ENCODE measurements at regions not wholly inside any gene's neighbourhood (a gene's known extent, or its start where the extent isn't known, plus 50 kb on each side); places are given as distances from the start of the nearest gene placed in this dataset.

- Histone ChIP-seq H3K4me3 (ENCODE audit: insufficient read depth, low read depth, low read length, poor library complexity, severe bottlenecking) (no peak overlapping the region), H3K4me1 (ENCODE audit: control insufficient read depth, insufficient read depth, low read length, poor library complexity, severe bottlenecking) (no peaks in the 10 kb centered on the region), H3K9me3 (ENCODE audit: control insufficient read depth, low read length) (no peaks in the 10 kb centered on the region), H3K27me3 (replicated peaks; ENCODE audit: control insufficient read depth, insufficient read depth, low read length, poor library complexity, severe bottlenecking) (no peaks in the 10 kb centered on the region), H3K36me3 (ENCODE audit: control insufficient read depth, insufficient read depth, low read length) (no peaks in the 10 kb centered on the region), H3K27ac (ENCODE audit: insufficient read depth, low read length, poor library complexity, severe bottlenecking) (no peak overlapping the region)
- no peak for DNase-seq
Observed at GRCh38 chr10:21030091-21030490, 133.0 kb upstream of the NEBL start.

GRCh38 chr10:21022821-21023220 lies 125.7 kb upstream of the NEBL start:
- Histone ChIP-seq H3K4me3 (ENCODE audit: insufficient read depth, low read depth, low read length, poor library complexity, severe bottlenecking) (no peak overlapping the region), H3K36me3 (ENCODE audit: control insufficient read depth, insufficient read depth, low read length) (no peaks in the 10 kb centered on the region), H3K27me3 (replicated peaks; ENCODE audit: control insufficient read depth, insufficient read depth, low read length, poor library complexity, severe bottlenecking) (no peaks in the 10 kb centered on the region), H3K4me1 (ENCODE audit: control insufficient read depth, insufficient read depth, low read length, poor library complexity, severe bottlenecking) (no peaks in the 10 kb centered on the region), H3K9me3 (ENCODE audit: control insufficient read depth, low read length) (no peaks in the 10 kb centered on the region), H3K27ac (ENCODE audit: insufficient read depth, low read length, poor library complexity, severe bottlenecking) (no peak overlapping the region)
- no peak for DNase-seq

GRCh38 chr10:21021843-21022594 lies 124.9 kb upstream of the NEBL start:
- Histone ChIP-seq H3K4me3 (ENCODE audit: insufficient read depth, low read depth, low read length, poor library complexity, severe bottlenecking) (no peak overlapping the region), H3K27ac (ENCODE audit: insufficient read depth, low read length, poor library complexity, severe bottlenecking) (no peak overlapping the region), H3K9me3 (ENCODE audit: control insufficient read depth, low read length) (no peaks in the 10 kb centered on the region), H3K27me3 (replicated peaks; ENCODE audit: control insufficient read depth, insufficient read depth, low read length, poor library complexity, severe bottlenecking) (no peaks in the 10 kb centered on the region), H3K36me3 (ENCODE audit: control insufficient read depth, insufficient read depth, low read length) (no peaks in the 10 kb centered on the region), H3K4me1 (ENCODE audit: control insufficient read depth, insufficient read depth, low read length, poor library complexity, severe bottlenecking) (no peaks in the 10 kb centered on the region)
- DNase-seq = no peak

GRCh38 chr10:21021231-21021630 lies 124.1 kb upstream of the NEBL start:
- Histone ChIP-seq H3K27me3 (replicated peaks; ENCODE audit: control insufficient read depth, insufficient read depth, low read length, poor library complexity, severe bottlenecking) (no peaks in the 10 kb centered on the region), H3K27ac (ENCODE audit: insufficient read depth, low read length, poor library complexity, severe bottlenecking) (no peak overlapping the region), H3K4me1 (ENCODE audit: control insufficient read depth, insufficient read depth, low read length, poor library complexity, severe bottlenecking) (no peaks in the 10 kb centered on the region), H3K4me3 (ENCODE audit: insufficient read depth, low read depth, low read length, poor library complexity, severe bottlenecking) (no peak overlapping the region), H3K9me3 (ENCODE audit: control insufficient read depth, low read length) (no peaks in the 10 kb centered on the region), H3K36me3 (ENCODE audit: control insufficient read depth, insufficient read depth, low read length) (no peaks in the 10 kb centered on the region)
- DNase-seq = no peak

GRCh38 chr10:21020545-21020944 lies 123.4 kb upstream of the NEBL start:
- Histone ChIP-seq H3K4me3 (ENCODE audit: insufficient read depth, low read depth, low read length, poor library complexity, severe bottlenecking) (no peak overlapping the region), H3K9me3 (ENCODE audit: control insufficient read depth, low read length) (no peaks in the 10 kb centered on the region), H3K36me3 (ENCODE audit: control insufficient read depth, insufficient read depth, low read length) (no peaks in the 10 kb centered on the region), H3K27ac (ENCODE audit: insufficient read depth, low read length, poor library complexity, severe bottlenecking) (no peak overlapping the region), H3K27me3 (replicated peaks; ENCODE audit: control insufficient read depth, insufficient read depth, low read length, poor library complexity, severe bottlenecking) (no peaks in the 10 kb centered on the region), H3K4me1 (ENCODE audit: control insufficient read depth, insufficient read depth, low read length, poor library complexity, severe bottlenecking) (no peaks in the 10 kb centered on the region)
- DNase-seq = no peak

- no peaks in the 10 kb centered on the region for H3K4me1 ChIP-seq (ENCODE audit: control insufficient read depth, insufficient read depth, low read length, poor library complexity, severe bottlenecking)
- no peak overlapping the region for H3K27ac ChIP-seq (ENCODE audit: insufficient read depth, low read length, poor library complexity, severe bottlenecking)
- DNase-seq = no peak
- H3K9me3 ChIP-seq (ENCODE audit: control insufficient read depth, low read length) = no peaks in the 10 kb centered on the region
- H3K36me3 ChIP-seq (ENCODE audit: control insufficient read depth, insufficient read depth, low read length) = no peaks in the 10 kb centered on the region
- H3K4me3 ChIP-seq (ENCODE audit: insufficient read depth, low read depth, low read length, poor library complexity, severe bottlenecking) = no peak overlapping the region
- no peaks in the 10 kb centered on the region for H3K27me3 ChIP-seq (replicated peaks; ENCODE audit: control insufficient read depth, insufficient read depth, low read length, poor library complexity, severe bottlenecking)
Observed at GRCh38 chr10:21019436-21019835, 122.3 kb upstream of the NEBL start.

- H3K27ac ChIP-seq (ENCODE audit: insufficient read depth, low read length, poor library complexity, severe bottlenecking) = no peak overlapping the region
Observed at GRCh38 chr10:21015851-21016250, 118.7 kb upstream of the NEBL start.

GRCh38 chr10:21014141-21014540 lies 117.0 kb upstream of the NEBL start:
- Histone ChIP-seq H3K4me1 (ENCODE audit: control insufficient read depth, insufficient read depth, low read length, poor library complexity, severe bottlenecking) (no peaks in the 10 kb centered on the region), H3K4me3 (ENCODE audit: insufficient read depth, low read depth, low read length, poor library complexity, severe bottlenecking) (no peak overlapping the region), H3K9me3 (ENCODE audit: control insufficient read depth, low read length) (no peaks in the 10 kb centered on the region), H3K27ac (ENCODE audit: insufficient read depth, low read length, poor library complexity, severe bottlenecking) (no peak overlapping the region), H3K27me3 (replicated peaks; ENCODE audit: control insufficient read depth, insufficient read depth, low read length, poor library complexity, severe bottlenecking) (no peaks in the 10 kb centered on the region), H3K36me3 (ENCODE audit: control insufficient read depth, insufficient read depth, low read length) (no peaks in the 10 kb centered on the region)
- DNase-seq = no peak

More at GRCh38 chr10:21015851-21016250, 118.7 kb upstream of the NEBL start:
- DNase-seq = no peak
- Histone ChIP-seq H3K27me3 (replicated peaks; ENCODE audit: control insufficient read depth, insufficient read depth, low read length, poor library complexity, severe bottlenecking) (no peaks in the 10 kb centered on the region), H3K4me3 (ENCODE audit: insufficient read depth, low read depth, low read length, poor library complexity, severe bottlenecking) (no peak overlapping the region), H3K36me3 (ENCODE audit: control insufficient read depth, insufficient read depth, low read length) (no peaks in the 10 kb centered on the region), H3K9me3 (ENCODE audit: control insufficient read depth, low read length) (no peaks in the 10 kb centered on the region), H3K4me1 (ENCODE audit: control insufficient read depth, insufficient read depth, low read length, poor library complexity, severe bottlenecking) (no peaks in the 10 kb centered on the region)

GRCh38 chr10:21011433-21012018 lies 114.4 kb upstream of the NEBL start:
- Histone ChIP-seq H3K36me3 (ENCODE audit: control insufficient read depth, insufficient read depth, low read length) (no peaks in the 10 kb centered on the region), H3K27me3 (replicated peaks; ENCODE audit: control insufficient read depth, insufficient read depth, low read length, poor library complexity, severe bottlenecking) (no peaks in the 10 kb centered on the region), H3K4me1 (ENCODE audit: control insufficient read depth, insufficient read depth, low read length, poor library complexity, severe bottlenecking) (no peaks in the 10 kb centered on the region), H3K4me3 (ENCODE audit: insufficient read depth, low read depth, low read length, poor library complexity, severe bottlenecking) (no peak overlapping the region), H3K27ac (ENCODE audit: insufficient read depth, low read length, poor library complexity, severe bottlenecking) (no peak overlapping the region), H3K9me3 (ENCODE audit: control insufficient read depth, low read length) (no peaks in the 10 kb centered on the region)
- no peak for DNase-seq

GRCh38 chr10:21010615-21011014 lies 113.5 kb upstream of the NEBL start:
- Histone ChIP-seq H3K4me1 (ENCODE audit: control insufficient read depth, insufficient read depth, low read length, poor library complexity, severe bottlenecking) (no peaks in the 10 kb centered on the region), H3K36me3 (ENCODE audit: control insufficient read depth, insufficient read depth, low read length) (no peaks in the 10 kb centered on the region), H3K27ac (ENCODE audit: insufficient read depth, low read length, poor library complexity, severe bottlenecking) (no peak overlapping the region), H3K9me3 (ENCODE audit: control insufficient read depth, low read length) (no peaks in the 10 kb centered on the region), H3K27me3 (replicated peaks; ENCODE audit: control insufficient read depth, insufficient read depth, low read length, poor library complexity, severe bottlenecking) (no peaks in the 10 kb centered on the region), H3K4me3 (ENCODE audit: insufficient read depth, low read depth, low read length, poor library complexity, severe bottlenecking) (no peak overlapping the region)
- DNase-seq = no peak
